OCI-LY3 (cell line): ENCODE measurements at regions not wholly inside any gene's neighbourhood (a gene's known extent, or its start where the extent isn't known, plus 50 kb on each side); places are given as distances from the start of the nearest gene placed in this dataset.
"Not testable (repeated sequence)": the region's sequence is repeated elsewhere in the genome, so short reads cannot be mapped to it uniquely, and the experiment has no call there.

Source experiments
- H2AFZ ChIP-seq: fragments of 200-600, 300-600 bp; shearing (Covaris generic); 2 replicates; pipeline ENCODE4 v1.6.0; 2014; ENCODE audit warnings: antibody characterized with exemption, low read depth, low read length
- H3K27ac ChIP-seq: fragments of 200-600, 300-600 bp; sonication (generic); 2 replicates; pipeline ENCODE4 v1.5.1; 2014; ENCODE audit warnings: mild to moderate bottlenecking, low read length, moderate library complexity, mixed read lengths
- H3K27me3 ChIP-seq: fragments of 200-600, 300-600 bp; sonication (generic); 2 replicates; pipeline ENCODE4 v1.6.1; 2014; ENCODE audit warnings: low read depth, low read length, mixed read lengths
- H3K36me3 ChIP-seq: fragments of 200-600, 300-600 bp; sonication (generic); replicated peaks from 2 replicates; pipeline ENCODE3; 2014; ENCODE audit warnings: low read depth, low read length, mixed read lengths
- H3K4me1 ChIP-seq: fragments of 300-600, 200-600 bp; sonication (generic); 2 replicates; pipeline ENCODE4 v1.6.1; 2014; ENCODE audit warnings: low read length, mixed read lengths
- H3K4me2 ChIP-seq: fragments of 200-600, 300-600 bp; sonication (generic); 2 replicates; pipeline ENCODE4 v1.6.1; 2014; ENCODE audit warnings: low read length, mixed read lengths
- H3K4me3 ChIP-seq: fragments of 300-600, 200-600 bp; sonication (generic); 2 replicates; pipeline ENCODE4 v1.5.1; 2014; ENCODE audit warnings: antibody characterized with exemption, mild to moderate bottlenecking, low read length, moderate library complexity
- H3K79me2 ChIP-seq: fragments of 300-600, 200-600 bp; shearing (Covaris generic); 2 replicates; pipeline ENCODE4 v1.6.1; 2014; ENCODE audit warnings: mild to moderate bottlenecking, low read length, mixed read lengths
- H3K9ac ChIP-seq: fragments of 300-600, 200-600 bp; shearing (Covaris generic); 2 replicates; pipeline ENCODE4 v1.6.0; 2014; ENCODE audit warnings: mild to moderate bottlenecking, low read length, moderate library complexity
- H3K9me3 ChIP-seq: fragments of 200-600, 300-600 bp; shearing (Covaris generic); 2 replicates; pipeline ENCODE4 v1.6.1; 2014; ENCODE audit warnings: low read length, mixed read lengths; ENCODE audit not compliant: insufficient read depth
- H4K20me1 ChIP-seq: fragments of 200-600, 300-600 bp; sonication (generic); 2 replicates; pipeline ENCODE4 v1.6.1; 2016; ENCODE audit warnings: low read length, mixed read lengths; ENCODE audit not compliant: insufficient read depth
- EZH2phosphoT487 ChIP-seq: fragments of 200-600 bp; shearing (Covaris generic); IDR thresholded peaks from 2 replicates; pipeline ENCODE4 v1.6.1; 2018; ENCODE audit warnings: antibody characterized with exemption, mixed run types, low read depth
- TF ChIP-seq, protein P1 (sequence below): fragments of 200-600, 300-600 bp; sonication (generic); IDR thresholded peaks from 2 replicates; pipeline ENCODE4 v1.5.1; 2014; ENCODE audit warnings: antibody characterized with exemption, low read length, low read depth

DNA sequence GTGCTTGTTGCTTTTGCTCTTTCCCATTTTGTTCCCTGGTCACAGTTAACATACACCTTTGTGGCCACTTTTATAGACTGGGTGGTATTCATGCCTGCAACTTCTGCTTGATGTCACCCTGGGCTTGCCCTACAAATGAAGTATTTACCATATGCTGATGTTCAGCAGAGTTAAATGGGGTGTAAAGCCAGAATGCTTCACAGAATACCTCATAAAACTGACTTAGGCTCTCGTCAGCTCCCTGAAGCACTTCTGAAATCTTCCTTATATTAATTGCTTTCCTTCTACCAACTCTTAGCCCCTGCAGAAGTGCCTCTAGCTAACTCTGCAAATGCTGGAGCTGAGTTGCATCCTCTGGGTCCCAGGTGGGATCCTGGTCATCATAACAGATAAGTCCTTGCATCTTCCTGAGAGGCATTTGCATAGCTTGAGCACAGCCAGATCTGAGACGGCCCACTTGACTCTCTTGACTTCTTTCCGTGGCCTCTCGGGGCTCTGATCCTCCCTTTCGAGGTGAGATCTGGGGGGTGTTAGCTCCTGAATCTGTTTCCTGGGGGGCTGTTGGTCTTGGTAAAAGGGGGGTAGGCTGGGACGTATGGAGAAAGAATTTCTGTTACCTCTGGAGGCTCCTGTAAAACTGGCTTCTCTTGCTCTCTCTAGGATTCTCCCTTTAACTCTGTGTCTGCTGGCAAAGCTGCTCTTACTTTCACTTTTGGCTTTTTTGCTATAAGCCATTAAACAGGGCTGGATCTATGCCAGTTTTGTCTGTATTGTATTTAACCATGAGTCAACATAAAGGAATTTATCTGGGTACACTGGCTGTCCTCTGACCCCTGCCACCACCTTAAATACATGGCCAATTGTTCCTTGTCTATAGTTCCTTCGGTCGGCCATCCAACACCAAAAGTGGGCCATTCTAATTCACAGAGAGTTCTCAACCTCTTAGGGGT is 223.0 kb upstream of the SYNCRIP start:
- Histone ChIP-seq H3K4me1 (no peaks in the 10 kb centered on the region), H3K4me2 (peak overlapping the region; percentile 48), H3K27me3 (no peaks in the 10 kb centered on the region), H3K36me3 (no peaks in the 10 kb centered on the region), H3K9me3 (no peaks in the 10 kb centered on the region), H3K79me2 (no peaks in the 10 kb centered on the region), H4K20me1 (no peaks in the 10 kb centered on the region), H2AFZ (0 out of 2 replicates have a peak overlapping the region, but pooled peaks have one; percentile 21), H3K27ac (no peak overlapping the region), H3K9ac (no peak overlapping the region), H3K4me3 (peak overlapping the region; percentile 51)
- TF ChIP-seq, protein P1, sequence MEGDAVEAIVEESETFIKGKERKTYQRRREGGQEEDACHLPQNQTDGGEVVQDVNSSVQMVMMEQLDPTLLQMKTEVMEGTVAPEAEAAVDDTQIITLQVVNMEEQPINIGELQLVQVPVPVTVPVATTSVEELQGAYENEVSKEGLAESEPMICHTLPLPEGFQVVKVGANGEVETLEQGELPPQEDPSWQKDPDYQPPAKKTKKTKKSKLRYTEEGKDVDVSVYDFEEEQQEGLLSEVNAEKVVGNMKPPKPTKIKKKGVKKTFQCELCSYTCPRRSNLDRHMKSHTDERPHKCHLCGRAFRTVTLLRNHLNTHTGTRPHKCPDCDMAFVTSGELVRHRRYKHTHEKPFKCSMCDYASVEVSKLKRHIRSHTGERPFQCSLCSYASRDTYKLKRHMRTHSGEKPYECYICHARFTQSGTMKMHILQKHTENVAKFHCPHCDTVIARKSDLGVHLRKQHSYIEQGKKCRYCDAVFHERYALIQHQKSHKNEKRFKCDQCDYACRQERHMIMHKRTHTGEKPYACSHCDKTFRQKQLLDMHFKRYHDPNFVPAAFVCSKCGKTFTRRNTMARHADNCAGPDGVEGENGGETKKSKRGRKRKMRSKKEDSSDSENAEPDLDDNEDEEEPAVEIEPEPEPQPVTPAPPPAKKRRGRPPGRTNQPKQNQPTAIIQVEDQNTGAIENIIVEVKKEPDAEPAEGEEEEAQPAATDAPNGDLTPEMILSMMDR: no peak
- TF ChIP-seq EZH2phosphoT487: no peak

DNA sequence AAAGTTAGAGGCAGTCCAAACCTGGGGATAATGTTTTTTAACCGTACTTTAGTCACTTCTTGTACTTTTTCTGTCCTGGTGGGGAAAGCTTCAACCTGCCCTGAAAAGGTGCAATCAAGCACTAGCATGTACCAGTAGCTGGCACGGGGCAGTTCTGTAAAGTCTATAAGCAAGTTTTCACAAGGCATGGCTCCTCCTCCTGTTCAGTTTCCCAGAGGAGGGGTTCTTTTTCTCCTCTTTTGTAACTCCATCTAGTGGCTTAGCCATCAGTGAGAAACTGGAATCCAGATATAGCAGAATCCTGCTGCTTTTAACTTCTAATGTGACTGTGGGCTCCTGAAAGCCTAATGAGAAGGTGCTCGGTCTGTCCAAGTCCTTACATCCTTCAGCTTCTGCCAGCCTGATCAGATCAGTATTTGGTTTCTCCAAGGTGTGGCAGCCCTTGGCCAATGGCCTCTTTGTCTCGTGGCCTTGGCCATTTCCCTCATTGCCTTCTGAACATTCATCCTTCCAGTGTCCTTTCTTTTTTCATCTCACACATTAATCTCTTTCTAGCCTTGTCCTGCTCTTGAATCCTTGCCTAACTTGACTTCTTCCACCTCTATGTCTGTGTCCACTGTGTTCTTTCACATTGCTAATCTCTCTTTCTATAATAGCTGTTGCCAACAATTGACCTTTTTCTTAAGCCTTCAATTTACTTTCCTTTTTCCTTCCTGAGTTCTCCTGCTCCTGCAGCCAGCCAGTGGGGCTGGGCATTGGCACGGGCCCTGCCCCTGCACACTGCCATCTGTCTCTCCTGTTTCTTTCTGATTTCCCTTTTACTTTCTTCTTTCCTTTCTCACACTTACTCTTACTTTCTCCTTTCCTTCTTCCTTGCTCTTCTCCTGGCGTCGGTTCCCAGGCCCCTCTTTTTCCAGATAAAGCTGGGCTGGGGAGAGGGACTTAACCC is 222.0 kb upstream of the SYNCRIP start:
- no peaks in the 10 kb centered on the region for H3K4me1 ChIP-seq
- no peak overlapping the region for H2AFZ ChIP-seq
- H3K27ac ChIP-seq: no peak overlapping the region
- no peaks in the 10 kb centered on the region for H3K9me3 ChIP-seq
- TF ChIP-seq, protein P1: no peak
- no peak for TF ChIP-seq EZH2phosphoT487
- H3K79me2 ChIP-seq: no peaks in the 10 kb centered on the region
- H3K9ac ChIP-seq: no peak overlapping the region
- H3K27me3 ChIP-seq: no peaks in the 10 kb centered on the region
- H4K20me1 ChIP-seq: no peaks in the 10 kb centered on the region
- H3K4me2 ChIP-seq: no peak overlapping the region
- H3K4me3 ChIP-seq: no peak overlapping the region
- no peaks in the 10 kb centered on the region for H3K36me3 ChIP-seq

DNA sequence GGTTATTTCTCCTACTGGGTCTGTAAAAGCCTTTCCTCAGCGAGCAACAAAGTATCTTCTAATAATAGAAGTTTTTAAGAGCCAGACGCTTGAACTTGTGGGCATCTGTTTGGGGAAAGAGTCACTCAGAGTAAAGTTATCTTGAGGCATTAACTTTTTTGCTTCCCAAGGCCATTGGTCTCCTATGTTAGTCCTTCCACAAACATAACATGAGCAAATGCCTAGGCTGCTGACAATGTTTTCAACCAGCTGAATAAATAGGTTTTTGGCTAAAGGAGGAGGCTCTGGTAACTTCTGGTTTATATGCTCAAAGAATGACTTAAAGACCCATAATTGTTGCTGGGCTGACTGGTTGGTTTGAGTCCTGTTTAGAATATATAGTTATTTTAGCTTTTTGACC is 213.5 kb upstream of the SYNCRIP start:
- no peaks in the 10 kb centered on the region for H3K27me3 ChIP-seq
- no peak overlapping the region for H3K4me3 ChIP-seq
- H3K4me1 ChIP-seq: no peaks in the 10 kb centered on the region
- no peak overlapping the region for H3K27ac ChIP-seq
- H2AFZ ChIP-seq: no peak overlapping the region
- H3K79me2 ChIP-seq: no peaks in the 10 kb centered on the region
- no peak overlapping the region for H3K4me2 ChIP-seq
- H4K20me1 ChIP-seq: no peaks in the 10 kb centered on the region
- TF ChIP-seq, protein P1: no peak
- TF ChIP-seq EZH2phosphoT487: no peak
- no peaks in the 10 kb centered on the region for H3K9me3 ChIP-seq
- no peak overlapping the region for H3K9ac ChIP-seq
- no peaks in the 10 kb centered on the region for H3K36me3 ChIP-seq

DNA sequence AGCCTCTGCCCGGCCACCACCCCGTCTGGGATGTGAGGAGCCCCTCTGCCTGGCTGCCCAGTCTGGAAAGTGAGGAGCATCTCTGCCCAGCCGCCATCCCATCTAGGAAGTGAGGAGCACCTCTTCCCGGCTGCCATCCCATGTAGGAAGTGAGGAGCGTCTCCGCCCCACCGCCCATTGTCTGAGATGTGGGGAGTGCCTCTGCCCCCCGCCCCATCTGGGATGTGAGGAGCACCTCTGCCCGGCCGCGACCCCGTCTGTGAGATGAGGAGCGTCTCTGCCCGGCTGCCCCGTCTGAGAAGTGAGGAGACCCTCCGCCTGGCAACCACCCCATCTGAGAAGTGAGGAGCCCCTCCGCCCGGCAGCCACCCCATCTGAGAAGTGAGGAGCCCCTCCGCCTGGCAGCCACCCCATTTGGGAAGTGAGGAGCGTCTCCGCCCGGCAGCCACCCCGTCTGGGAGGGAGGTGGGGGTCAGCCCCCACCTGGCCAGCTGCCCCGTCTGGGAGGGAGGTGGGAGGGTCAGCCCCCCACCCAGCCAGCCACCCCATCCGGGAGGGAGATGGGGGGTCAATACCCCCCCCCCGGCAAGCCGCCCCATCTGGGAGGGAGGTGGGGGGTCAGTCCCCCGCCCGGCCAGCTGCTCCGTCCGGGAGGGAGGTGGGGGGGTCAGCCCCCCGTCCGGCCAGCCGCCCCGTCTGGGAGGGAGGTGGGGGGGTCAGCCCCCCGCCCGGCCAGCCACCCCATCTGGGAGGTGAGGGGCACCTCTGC is 195.8 kb upstream of the SYNCRIP start:
- not testable (repeated sequence) for H3K27ac ChIP-seq, H3K9ac ChIP-seq, H3K4me2 ChIP-seq, H2AFZ ChIP-seq, H3K4me3 ChIP-seq, H4K20me1 ChIP-seq, H3K27me3 ChIP-seq, H3K36me3 ChIP-seq, H3K9me3 ChIP-seq, H3K79me2 ChIP-seq, H3K4me1 ChIP-seq
